ENCODE measurements at regions not wholly inside any gene's neighbourhood (a gene's known extent, or its start where the extent isn't known, plus 50 kb on each side); places are given as distances from the start of the nearest gene placed in this dataset.

DNA sequence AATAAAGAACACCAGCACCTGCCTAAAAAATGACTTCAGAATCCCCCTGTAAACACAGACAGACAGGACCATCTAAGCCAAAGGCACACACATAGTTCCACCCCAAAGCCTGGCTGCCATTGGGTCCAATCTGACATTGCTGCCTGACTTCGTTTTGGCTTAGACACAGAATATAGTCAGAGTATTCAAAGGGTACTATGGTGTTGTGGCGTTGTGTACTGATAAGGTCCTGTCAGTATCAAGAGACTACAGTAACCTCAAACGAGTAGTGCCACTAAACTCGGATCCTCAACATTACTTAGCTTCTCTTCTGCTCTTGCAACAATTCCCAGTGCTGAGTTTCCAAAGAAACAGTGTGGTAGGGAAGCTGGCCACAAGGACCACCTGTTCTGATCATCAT, 169.3 kb upstream of the NR5A2 start:
- no peak for DNase-seq (ENCODE audit: extremely low spot score, unreplicated experiment)
- H3K4me3 Mint-ChIP-seq: no peak overlapping the region
- no peak overlapping the region for H3K27ac Mint-ChIP-seq
- peaks cover 16% of the 10 kb centered on the region for H3K4me1 Mint-ChIP-seq (ENCODE audit: unreplicated experiment)
- H3K27me3 Mint-ChIP-seq: no peaks in the 10 kb centered on the region
- H3K36me3 Mint-ChIP-seq: no peaks in the 10 kb centered on the region
- peaks cover 4% of the 10 kb centered on the region for H3K9me3 Mint-ChIP-seq
- TF ChIP-seq, protein P1, sequence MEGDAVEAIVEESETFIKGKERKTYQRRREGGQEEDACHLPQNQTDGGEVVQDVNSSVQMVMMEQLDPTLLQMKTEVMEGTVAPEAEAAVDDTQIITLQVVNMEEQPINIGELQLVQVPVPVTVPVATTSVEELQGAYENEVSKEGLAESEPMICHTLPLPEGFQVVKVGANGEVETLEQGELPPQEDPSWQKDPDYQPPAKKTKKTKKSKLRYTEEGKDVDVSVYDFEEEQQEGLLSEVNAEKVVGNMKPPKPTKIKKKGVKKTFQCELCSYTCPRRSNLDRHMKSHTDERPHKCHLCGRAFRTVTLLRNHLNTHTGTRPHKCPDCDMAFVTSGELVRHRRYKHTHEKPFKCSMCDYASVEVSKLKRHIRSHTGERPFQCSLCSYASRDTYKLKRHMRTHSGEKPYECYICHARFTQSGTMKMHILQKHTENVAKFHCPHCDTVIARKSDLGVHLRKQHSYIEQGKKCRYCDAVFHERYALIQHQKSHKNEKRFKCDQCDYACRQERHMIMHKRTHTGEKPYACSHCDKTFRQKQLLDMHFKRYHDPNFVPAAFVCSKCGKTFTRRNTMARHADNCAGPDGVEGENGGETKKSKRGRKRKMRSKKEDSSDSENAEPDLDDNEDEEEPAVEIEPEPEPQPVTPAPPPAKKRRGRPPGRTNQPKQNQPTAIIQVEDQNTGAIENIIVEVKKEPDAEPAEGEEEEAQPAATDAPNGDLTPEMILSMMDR (conservative IDR thresholded peaks at IDR 0.05): no peak

DNA sequence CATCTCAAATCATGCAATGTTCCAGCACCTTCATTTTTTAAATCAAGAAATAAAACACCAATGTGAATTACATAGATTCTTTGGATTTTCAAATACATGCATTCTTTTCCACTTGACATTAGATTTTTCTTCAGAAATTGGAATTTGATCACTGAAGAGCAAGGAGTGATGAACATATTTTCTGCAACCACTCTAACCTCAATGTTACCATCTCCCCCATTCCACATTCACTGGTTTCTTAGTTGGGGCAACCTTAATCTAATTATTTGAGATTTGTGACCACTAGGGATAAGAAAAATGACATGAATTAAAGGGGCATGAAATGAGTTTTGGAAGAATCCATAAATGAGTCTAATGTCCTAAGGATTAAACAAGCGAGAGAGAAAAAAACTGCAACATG, 168.7 kb upstream of the NR5A2 start:
- peaks cover 16% of the 10 kb centered on the region for H3K4me1 Mint-ChIP-seq (ENCODE audit: unreplicated experiment)
- no peak overlapping the region for H3K27ac Mint-ChIP-seq
- no peak for DNase-seq (ENCODE audit: extremely low spot score, unreplicated experiment)
- no peaks in the 10 kb centered on the region for H3K27me3 Mint-ChIP-seq
- H3K4me3 Mint-ChIP-seq: no peak overlapping the region
- no peaks in the 10 kb centered on the region for H3K36me3 Mint-ChIP-seq
- peaks cover 4% of the 10 kb centered on the region for H3K9me3 Mint-ChIP-seq
- TF ChIP-seq, protein P1 (conservative IDR thresholded peaks at IDR 0.05): no peak

DNA sequence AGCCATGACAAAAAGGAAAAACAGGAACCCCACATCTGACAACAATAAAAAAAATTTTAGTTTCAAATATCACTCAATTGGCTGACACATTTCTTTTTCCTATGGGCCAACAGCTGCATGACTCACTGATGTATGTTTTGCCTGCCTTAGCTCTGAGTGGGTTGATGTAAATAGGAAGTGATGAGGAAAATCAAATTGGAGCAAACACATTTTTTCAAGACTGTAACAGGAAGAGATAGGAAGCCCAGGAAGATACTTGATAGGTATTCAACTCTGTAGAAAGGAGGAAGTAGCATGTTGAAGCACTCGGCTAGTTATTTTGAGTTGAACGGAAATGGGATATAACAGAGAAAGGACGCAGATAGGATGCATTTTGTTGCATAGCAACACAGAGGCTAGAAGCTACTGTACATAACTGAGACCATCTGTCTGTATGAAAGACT, 168.0 kb upstream of the NR5A2 start:
- Mint-ChIP-seq H3K27ac (no peak overlapping the region), H3K27me3 (no peaks in the 10 kb centered on the region), H3K9me3 (peaks cover 4% of the 10 kb centered on the region), H3K4me1 (ENCODE audit: unreplicated experiment) (peaks cover 16% of the 10 kb centered on the region), H3K36me3 (no peaks in the 10 kb centered on the region), H3K4me3 (no peak overlapping the region)
- TF ChIP-seq, protein P1 (conservative IDR thresholded peaks at IDR 0.05): no peak
- DNase-seq (ENCODE audit: extremely low spot score, unreplicated experiment): no peak

DNA sequence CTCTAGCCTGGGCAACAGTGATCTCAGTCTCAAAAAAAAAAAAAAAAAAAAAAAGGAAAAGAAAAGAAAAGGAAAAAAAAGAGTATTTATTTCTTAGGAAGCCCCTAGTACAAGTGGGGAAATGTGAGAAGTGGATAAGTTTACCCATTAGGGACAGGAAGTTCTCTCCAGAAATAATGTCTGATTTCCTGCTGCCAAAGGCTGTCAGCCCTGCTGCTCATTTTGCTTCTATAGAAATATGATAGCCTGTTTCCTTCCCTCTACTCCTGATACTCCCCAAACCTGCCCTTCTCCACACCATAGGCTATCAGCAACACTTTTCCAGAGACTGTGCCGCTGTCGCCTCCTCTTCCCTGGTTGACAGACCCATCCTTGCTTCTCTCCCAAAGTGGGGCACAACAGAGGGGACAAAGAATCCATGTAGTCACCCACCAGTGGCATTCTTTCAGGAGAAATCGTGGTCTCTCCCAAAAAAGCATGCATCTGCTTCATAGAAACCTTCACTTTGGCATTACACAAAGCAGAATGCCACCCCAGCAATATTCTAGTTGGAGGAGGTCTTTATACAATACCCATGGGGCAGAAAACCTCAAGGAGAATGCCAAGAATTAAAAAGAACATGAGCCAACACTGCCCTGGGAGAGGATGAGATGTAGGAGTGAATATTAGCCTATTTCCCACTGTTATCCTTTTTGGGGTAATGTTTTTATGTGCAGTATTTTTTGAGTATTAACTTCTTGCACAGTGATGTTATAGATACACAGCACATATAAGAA, 166.3 kb upstream of the NR5A2 start:
- Mint-ChIP-seq H3K4me1 (ENCODE audit: unreplicated experiment) (peaks cover 13% of the 10 kb centered on the region), H3K4me3 (no peak overlapping the region), H3K27me3 (no peaks in the 10 kb centered on the region), H3K9me3 (peaks cover 4% of the 10 kb centered on the region), H3K36me3 (no peaks in the 10 kb centered on the region), H3K27ac (no peak overlapping the region)
- no peak for DNase-seq (ENCODE audit: extremely low spot score, unreplicated experiment)
- TF ChIP-seq, protein P1 (conservative IDR thresholded peaks at IDR 0.05): no peak

DNA sequence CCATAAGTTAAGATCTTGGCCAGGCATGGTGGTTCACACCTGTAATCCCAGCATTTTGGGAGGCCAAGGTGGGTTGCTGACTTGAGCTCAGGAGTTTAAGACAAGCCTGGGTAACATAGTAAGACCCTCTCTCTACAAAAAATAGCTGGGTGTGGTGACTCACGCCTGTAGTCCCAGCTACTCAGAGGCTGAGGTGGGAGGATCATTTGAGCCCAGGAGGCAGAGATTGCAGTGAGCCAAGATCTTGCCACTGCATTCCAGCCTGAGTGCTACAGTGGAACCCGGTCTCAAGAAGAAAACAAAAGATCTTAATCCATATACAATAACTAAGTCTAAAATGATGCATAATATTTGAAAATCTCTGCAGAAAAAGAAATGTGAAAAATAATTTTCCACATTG, 165.5 kb upstream of the NR5A2 start:
- TF ChIP-seq, protein P1 (conservative IDR thresholded peaks at IDR 0.05): no peak
- no peaks in the 10 kb centered on the region for H3K36me3 Mint-ChIP-seq
- DNase-seq (ENCODE audit: extremely low spot score, unreplicated experiment): no peak
- H3K4me1 Mint-ChIP-seq (ENCODE audit: unreplicated experiment): peaks cover 14% of the 10 kb centered on the region
- no peak overlapping the region for H3K27ac Mint-ChIP-seq
- H3K4me3 Mint-ChIP-seq: no peak overlapping the region
- no peaks in the 10 kb centered on the region for H3K27me3 Mint-ChIP-seq
- peaks cover 4% of the 10 kb centered on the region for H3K9me3 Mint-ChIP-seq

Measured in type B pancreatic cell (in vitro differentiated cells).